GM21576 (cell line): ENCODE measurements at regions not wholly inside any gene's neighbourhood (a gene's known extent, or its start where the extent isn't known, plus 50 kb on each side); places are given as distances from the start of the nearest gene placed in this dataset.
"Not testable (repeated sequence)": the region's sequence is repeated elsewhere in the genome, so short reads cannot be mapped to it uniquely, and the experiment has no call there.

Source experiments
- ATAC-seq: cut with Tn5 transposase; IDR thresholded peaks from one replicate; pipeline ENCODE4 v1.9.1; 2021; ENCODE audit warnings: mild to moderate bottlenecking, moderate library complexity; ENCODE audit not compliant: unreplicated experiment

DNA sequence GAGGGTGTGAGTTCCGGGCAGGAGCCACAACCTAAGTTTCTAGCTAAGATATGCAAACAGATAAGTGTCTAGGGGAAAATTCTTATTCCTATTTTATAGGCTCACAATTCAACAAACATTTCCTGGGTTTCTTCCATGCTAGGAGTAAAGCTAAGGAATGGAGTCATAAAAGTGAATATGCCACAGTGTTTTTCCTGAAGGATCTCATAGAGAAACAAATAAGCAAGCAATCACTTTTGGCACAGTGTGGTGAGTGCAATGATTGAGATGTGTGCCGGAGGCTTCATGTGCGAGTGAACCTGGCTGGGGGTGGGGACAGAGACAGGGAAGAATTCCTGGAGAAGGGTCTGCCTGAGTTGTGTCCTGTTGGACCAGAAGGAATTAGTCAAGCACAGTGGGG lies 147.4 kb downstream of the TENT5C start:
- no peak for ATAC-seq

DNA sequence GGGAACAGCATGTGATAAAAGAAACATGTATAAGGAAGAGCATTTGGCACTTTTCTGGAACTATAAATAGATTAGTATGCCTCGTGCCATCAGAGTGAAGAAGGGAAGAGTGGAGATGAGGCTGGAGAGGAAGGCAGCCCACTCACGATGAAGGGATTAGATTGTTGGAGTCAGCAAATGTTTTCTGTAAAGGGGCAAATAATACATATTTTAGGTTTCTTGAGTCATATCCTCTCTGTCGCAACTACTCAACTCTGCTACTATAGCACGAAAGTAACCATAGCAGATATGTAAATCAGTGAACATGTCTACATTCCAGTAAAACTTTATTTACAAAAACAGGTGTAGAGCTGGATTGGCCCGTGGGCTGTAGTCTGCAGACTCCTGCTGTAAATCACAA lies 147.8 kb downstream of the TENT5C start:
- no peak for ATAC-seq

DNA sequence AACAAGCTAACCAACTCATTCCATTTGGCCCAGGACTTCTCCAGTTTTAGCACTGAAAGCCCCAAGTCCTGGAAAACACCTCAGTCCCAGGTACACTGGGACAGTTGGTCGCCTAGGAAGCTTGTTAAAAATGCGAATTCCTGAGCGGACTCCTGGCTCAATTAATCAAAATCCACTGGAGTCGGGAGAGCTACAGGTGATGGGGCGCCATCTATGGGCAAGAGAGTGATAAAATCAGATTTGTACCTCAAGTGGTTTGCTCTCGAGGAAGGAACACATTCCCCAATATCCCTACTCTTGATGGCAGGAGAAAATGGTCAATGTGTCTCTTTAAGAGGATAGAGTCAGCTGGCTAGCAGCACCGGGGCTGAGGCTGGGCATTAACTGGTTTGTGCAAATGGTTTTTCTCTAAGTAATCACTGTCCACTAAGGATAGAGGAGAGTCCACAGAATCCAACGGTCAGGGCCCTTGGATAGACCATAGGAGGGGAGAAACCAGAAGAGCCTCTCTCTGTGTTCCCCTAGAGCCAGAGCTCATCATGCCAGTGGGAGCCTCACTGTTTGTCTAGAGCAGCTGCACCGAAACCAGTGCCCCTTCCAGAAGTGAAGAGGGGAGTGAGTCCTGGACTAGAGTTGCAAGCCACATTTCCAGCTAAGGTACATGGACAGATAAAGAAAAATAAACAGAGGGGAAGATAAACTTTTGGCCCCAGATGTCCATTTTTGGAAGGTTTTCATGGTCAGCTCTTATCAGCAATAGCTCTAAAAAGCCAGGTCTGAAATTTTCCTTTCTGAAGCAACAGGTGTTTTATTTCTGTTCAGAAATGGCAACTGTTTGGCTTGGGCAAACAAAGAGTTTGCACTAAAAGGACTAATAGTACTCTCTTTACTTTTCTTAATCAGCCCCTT lies 148.5 kb downstream of the TENT5C start:
- ATAC-seq: no peak

DNA sequence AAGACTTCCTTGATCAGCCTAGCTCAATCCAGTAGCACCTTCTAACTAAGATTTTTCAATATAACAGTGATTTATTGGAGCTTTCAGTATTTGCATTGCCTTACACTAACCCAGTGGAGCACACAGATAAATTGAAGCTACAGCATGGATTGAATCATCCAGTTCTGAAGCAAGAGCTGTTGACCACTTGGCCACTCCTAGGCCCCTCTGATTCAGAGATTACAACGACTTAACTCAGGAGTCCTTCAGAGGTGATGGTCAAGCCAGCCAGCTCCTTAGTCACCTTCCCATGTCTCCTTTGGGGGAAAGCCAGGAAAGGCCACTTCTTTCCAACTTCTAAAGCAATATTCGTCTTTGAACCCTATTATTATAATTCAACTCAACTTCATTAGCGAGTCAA lies 151.8 kb downstream of the TENT5C start:
- no peak for ATAC-seq

DNA sequence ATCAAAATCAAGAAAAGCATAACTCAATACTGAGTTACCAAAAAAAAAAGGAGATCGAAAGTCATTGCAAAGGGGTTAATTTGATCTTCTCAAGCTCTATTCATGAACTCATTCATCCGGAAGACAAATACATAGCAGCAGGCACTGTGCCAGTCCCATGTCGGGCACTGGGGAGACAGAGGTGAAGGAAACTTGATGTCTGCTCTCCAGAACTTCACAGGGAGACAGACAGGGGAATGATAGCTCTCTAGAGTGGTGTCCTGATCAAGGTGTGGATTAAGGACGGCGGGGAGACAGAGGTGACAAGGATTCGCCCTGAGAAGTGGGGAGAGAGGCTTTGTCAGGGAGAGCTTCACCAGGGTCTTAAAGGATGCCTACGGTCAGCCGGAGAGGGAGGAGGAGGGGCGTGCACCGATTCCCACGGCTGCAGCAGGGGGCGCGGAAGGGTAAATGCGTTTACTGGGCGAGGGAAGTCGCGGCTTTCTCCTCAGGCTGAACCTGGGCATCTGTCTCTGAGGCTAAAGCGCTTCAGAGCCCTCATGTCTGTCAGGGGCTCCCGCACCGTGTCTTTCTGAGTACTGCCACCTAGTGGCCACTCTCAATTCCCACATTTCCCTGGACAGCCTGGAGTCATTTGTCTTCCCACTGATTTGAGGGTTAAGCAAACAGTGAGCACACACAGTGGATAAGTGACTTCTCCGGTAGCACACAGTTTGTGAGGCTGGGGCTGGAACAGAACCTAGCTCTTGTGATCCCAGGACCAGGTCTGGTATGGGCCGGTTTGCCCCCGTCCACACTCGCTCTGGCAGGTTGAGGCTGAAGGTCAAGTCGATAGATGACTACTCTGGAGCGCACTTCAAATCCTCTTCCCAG lies 152.8 kb downstream of the TENT5C start:
- ATAC-seq: peak; percentile 79

DNA sequence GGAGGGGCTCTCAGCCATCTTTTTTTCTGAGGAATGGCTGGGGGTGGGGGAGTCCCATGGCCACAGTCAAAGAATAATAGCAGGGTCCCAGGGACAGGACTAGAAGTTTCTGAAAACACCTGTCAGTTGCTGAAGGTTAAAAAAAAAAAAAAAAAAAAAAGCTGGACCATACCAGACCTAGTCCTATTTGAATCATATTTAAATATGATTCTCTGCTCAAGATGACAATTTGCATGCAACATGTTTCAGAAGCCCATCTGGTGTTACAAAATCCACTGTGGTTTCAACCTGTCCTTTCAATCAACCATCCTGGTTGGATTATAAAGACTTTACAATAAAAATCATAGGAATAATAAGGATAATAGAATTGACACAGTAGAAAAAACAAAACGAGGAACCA lies 153.7 kb downstream of the TENT5C start:
- no peak for ATAC-seq

DNA sequence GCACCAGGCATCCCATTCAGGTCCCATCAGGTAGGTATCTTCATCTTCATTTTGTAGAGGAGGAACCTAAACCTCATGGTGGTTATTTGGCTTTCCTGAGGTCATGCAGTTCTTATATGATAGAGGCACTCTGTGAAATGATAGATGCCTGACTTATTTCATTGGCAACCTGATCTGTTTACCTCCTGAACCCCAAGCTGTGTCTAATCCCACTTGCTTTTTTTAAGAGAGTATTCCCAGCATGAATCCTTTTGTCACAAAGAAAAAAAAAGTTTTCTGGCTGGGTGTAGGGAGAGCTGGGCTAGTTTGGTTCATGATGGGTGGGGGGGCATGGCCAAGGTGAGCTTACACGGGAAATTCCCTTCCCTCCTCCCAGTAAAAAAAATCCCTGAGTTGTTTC lies 154.2 kb downstream of the TENT5C start:
- no peak for ATAC-seq

DNA sequence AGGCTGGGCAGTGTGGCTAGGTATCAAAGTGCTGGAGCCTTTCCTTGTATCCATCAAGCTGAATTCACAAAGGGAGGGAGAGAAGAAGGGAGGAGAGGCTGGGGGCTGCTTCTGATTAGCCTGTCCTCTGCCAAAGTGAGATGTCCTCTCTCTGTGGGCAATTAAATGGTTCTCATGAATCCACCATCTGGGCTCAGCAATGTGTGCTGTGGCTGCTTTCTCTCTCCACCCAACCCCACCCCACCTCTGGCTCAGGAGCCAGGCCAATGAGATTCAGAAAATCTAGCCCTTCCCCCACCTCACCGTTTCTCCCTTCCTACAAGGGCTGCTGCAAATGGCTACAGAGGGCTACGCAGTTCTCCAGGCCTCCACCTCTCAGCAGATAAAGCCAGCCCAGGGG lies 154.6 kb downstream of the TENT5C start:
- ATAC-seq: no peak

DNA sequence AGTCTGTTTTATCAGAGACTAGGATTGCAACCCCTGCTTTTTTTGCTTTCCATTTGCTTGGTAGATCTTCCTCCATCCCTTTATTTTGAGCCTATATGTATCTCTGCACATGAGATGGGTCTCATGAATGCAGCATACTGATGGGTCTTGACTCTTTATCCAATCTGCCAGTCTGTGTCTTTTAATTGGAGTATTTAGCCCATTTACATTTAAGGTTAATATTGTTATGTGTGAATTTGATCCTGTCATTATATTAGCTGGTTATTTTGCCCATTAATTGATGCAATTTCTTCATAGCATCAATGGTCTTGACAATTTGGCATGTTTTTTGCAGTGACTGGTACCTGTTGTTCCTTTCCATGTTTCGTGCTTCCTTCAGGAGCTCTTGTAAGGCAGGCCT lies 161.7 kb downstream of the GDAP2 start:
- not testable (repeated sequence) for ATAC-seq

DNA sequence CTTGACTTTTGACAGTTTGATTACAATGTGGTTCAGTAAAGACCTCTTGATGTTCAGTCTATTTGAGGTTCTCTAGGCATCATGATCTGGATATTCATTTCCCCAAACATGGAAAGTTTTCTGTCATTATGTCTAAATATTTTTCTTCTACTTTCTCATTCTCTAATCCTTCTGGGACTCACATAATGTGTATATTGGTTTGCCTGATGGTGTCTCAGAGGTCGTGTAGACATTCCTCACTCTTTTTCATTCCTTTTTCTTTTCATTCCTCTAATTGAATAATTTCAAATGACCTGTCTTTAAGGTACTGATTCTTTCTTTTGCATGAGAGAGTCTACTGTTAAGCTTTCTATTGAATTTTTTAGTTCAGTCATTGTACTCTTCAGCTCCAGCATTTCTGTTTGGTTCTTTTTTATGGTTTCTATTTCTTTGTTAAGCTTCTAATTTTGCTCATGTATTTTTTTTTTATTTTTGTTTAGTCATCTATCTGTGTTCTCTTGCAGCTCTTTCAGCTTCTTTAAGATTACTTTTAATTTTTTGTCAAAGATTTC lies 158.4 kb downstream of the GDAP2 start:
- ATAC-seq: no peak

DNA sequence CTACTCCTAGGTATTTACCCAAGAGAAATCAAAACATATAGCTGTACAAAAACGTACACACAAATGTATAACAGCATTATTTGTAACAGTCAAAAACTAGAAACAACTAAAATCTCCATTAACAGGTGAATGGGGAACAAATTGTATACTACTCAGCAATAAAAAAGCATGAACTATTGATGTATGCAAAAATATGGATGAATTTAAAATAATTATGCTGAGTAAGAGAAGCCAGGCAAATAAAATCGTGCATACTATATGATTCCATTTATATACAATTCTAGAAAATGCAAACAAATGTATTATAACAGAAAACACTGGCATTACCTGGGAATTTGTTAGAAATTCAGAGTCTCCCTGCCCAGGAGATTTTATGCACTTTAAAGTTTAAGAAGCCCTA lies 150.1 kb downstream of the GDAP2 start:
- no peak for ATAC-seq

DNA sequence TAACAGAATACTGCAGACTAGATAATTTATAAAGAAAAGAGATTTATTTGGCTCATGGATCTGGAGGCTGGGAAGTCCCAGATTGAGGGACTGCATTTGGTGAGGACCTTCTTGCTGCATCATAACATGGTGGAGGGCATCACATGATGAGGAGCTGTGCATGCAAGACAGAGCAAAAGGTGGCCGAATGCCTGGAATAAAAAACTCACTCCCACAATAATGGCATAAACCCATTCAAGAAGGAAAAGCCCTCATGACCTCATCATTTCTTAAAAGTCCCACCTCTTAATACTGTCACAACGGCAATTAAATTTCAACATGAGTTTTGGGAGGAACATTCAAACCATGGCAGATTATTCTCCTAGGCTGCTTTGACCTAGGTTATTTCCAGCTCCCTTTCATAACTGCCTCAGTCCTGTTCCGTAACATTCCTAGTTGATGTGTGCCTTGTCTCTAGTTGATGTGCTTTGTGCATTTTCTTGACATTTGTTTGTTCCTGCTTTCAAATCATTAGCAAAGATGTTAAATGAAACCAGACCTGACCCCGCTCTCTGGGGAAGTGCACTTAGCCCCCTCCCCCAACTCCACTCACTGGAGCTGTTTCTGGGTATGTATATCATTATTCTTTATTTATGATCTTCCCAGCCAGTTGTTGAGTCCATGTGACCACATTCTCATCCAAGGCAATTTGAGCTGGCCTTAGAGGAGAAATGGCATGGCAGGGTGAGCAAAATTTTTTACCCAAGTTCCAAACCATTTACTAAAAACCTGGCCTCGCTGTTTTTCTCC lies 148.5 kb downstream of the GDAP2 start:
- ATAC-seq: no peak

DNA sequence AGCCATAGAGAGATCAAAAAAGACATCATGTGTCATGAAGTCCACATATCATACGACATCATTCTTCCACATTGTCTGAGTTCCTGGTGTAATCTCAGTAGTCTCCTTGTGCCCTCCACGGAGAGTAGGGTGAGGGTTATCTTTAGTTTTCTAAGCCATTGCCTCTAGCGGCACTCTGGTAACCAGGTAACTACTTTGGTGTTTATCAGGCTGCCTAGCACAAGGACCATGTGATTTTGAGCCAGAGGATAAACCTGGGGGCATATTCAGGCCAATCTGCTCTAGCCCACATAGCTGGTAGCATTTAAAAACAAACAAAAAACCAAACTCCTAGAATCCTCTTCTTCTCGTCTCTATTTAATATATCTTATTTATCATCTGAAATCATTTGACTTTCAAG lies 147.4 kb downstream of the GDAP2 start:
- ATAC-seq: no peak

DNA sequence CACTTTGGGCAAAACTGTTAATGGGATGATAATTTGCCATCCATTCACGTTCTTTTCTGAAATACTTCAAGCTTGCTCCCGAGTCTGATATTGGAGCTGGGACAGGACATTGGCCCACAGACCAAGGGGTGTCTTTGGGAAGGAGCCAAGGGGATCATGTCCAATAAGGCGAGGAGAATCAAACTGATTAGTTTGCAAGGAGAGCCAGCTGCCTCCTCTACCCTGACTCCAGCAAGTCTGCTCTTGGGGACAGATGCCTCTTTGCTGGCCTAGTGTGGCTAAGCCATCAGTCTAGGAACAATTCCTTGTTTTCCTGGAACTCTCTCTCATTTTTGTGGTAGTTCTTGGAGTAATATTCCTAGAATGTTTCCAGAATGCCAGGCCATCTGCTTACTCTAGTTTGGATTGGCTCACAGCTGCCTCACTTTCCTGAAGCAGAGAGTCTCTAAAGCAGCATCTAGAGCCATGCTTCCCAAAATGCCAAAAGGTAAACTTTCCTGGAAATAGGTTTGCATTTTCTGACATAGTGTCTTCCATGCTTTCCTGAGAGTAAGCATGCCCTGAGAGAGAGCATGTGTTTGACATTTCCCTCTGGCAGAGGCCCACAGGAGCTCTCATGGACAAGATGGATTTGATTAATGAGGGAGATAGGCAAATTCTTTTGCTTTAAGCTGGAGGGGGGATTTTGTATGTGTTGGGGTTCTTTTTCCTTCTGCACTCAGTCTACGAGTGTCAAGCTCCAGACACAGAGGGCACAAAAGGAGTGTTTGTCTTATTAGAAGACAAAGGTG lies 145.6 kb downstream of the GDAP2 start:
- ATAC-seq: no peak

DNA sequence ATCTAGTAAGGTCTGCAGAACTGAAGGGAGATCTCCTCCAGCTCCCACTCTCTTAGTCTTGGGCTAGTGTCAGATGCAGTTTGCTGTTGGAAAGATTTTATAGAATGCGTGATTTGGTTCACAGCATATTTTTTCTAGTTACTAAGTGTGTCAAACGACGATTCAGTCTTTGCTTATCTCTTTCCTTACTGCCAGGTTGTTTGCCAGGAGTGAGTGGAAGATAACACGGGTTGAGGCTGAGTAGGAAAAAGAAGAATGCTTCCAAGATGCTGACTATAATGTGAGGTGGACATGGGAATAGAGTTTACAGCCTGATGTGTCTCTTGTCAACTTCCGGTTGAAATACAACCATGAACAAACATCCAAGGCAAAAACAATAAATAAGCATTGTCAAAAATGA lies 141.4 kb downstream of the GDAP2 start:
- no peak for ATAC-seq

DNA sequence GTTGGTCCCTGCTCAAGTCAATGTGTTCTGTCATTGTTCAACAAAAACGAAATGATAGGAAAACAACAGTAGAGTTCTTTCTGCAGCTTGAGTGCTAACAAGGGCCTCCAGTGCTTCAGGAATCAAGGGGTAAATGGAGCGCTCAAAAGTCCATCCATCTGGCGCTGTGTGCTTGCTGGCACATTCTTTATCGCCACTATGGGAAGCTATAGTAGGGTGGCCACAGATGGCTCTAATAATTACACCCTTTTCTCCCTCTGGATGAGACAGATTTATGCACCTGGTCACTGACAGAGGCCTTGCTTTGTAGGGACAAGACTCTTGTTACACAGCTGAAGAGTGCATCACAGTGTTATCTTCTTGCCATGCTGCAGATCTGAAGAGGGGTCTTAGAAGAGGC lies 136.0 kb downstream of the GDAP2 start:
- no peak for ATAC-seq

DNA sequence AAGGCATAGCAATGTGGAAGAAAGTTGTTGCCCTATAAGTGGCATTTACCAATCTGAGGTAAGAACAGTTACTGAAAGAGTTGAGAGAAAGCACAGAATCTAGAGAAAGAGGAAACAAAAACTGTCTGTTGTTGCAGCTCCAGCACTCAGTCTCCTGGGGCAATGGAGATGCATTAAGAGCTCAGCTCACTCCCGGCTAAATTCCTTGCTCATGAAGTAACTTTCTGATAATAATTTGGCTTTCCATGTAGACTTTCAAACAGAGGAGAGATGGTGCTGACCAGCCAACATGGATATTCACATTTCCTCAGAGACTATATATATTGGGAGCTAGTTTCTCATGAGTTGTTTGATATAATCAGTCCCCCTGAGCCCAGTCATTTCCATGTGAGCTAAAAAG lies 135.3 kb downstream of the GDAP2 start:
- no peak for ATAC-seq

DNA sequence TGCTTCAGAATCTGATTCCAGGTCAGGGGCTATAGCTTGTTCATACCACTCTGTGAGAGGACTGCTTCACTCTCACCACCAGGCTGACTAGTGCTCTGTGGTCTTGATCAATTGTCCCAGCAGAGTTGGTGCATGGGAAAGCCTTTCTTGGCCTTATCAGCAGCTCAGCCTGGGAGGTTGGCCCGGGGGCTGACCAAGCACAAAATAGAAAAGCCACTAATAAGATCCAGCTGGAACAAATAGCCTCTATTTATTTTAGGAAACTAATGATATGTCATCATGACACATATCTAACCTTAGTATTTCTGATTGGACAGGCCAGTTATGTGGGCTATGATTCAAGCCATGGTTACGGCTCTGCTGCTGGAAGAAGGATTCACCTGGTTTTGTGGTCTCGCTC lies 134.2 kb downstream of the GDAP2 start:
- ATAC-seq: no peak

DNA sequence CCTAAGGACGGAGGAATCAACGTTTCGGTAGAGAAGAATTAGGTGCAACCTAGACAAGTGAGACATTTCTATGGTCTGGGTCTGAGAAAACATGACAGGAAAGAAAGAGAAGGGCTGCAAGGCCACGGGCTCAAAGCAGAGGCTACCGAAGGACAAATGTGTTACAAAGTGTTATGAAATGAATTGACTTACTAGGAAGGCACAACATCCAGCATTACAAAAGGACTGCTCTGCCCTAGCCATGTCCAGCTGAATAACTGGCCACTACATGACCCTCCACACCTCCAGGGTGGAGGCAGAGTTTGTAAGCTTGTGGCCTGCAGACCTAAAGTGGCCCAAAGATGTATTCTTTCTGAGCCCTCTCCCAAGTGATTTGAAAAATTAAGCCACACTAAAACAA lies 133.6 kb downstream of the GDAP2 start:
- no peak for ATAC-seq

DNA sequence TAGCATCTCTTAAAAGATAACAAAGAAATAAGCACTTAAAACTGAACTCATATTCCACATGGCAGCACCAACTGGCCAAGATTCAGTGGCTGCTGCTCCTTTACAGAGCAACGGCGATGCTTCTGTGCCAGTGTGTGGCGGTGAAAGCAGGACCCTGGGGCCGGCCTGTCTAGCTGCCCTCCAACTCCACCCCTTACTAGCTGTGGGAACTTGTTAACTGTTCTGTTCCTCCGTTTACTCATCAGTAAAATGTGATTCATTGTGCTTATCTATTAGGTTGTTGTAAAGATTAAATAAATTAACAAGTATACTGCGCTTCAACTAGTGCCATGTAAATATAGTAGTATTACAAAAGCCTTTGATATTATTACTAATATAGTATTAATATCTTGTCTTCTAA lies 133.2 kb downstream of the GDAP2 start:
- ATAC-seq: no peak
